CD4-positive, alpha-beta T cell (primary cell): ENCODE measurements at regions not wholly inside any gene's neighbourhood (a gene's known extent, or its start where the extent isn't known, plus 50 kb on each side); places are given as distances from the start of the nearest gene placed in this dataset.

Experiments
- ATAC-seq: fragments of 200-7000 bp; cut with Tn5 transposase; one replicate; pipeline ENCODE4 v1.10.0; 2022; ENCODE audit warnings: mild to moderate bottlenecking; ENCODE audit not compliant: poor library complexity
- CTCF ChIA-PET: fragments of 350-600 bp; sonication (Branson Sonifier 250); formaldehyde crosslinking; loops from one replicate; lab custom pipeline; 2021; ENCODE audit warnings: antibody characterized with exemption, inconsistent platforms; lab: Charles Lee
- POLR2A ChIA-PET: fragments of 350-600 bp; sonication (Branson Sonifier 250); formaldehyde crosslinking; loops from one replicate; lab custom pipeline; 2021; ENCODE audit warnings: antibody characterized with exemption, inconsistent platforms; lab: Charles Lee
- DNase-seq, 14 experiments: peaks; one replicate each; pipeline ENCODE4 v3.0.0-alpha.2; 2013 to 2020; ENCODE audit warnings: mixed read lengths in 2 of 14
- H3K27ac ChIP-seq, 2 donors: one replicate each; pipeline versions ENCODE4 v1.5.1 to v1.7.0; 2013; ENCODE audit warnings: low read length in 2 of 2, low read depth in 1 of 2, mild to moderate bottlenecking in 1 of 2
- H3K27me3 ChIP-seq, 2 experiments: 1 replicate in 1 of 2; 2 replicates in 1 of 2; pipeline versions ENCODE4 v1.6.1 to v1.7.0; 2013; ENCODE audit warnings: low read length in 2 of 2, control low read depth in 1 of 2, mild to moderate bottlenecking in 1 of 2, moderate library complexity in 1 of 2; ENCODE audit not compliant: insufficient read depth in 2 of 2, control insufficient read depth in 1 of 2
- H3K36me3 ChIP-seq: one replicate; pipeline ENCODE4 v1.6.1; 2013; ENCODE audit warnings: low read length, control low read depth; ENCODE audit not compliant: insufficient read depth
- H3K4me1 ChIP-seq: one replicate; pipeline ENCODE4 v1.6.1; 2013; ENCODE audit warnings: low read length, control low read depth; ENCODE audit not compliant: insufficient read depth
- H3K4me3 ChIP-seq: one replicate; pipeline ENCODE4 v1.5.1; 2013; ENCODE audit warnings: mild to moderate bottlenecking, low read length, moderate library complexity
- H3K9me3 ChIP-seq, 2 experiments: 1 replicate in 1 of 2; 2 replicates in 1 of 2; pipeline versions ENCODE4 v1.6.1 to v1.7.0; 2013; ENCODE audit warnings: low read length in 2 of 2, mild to moderate bottlenecking in 2 of 2, control low read depth in 1 of 2, moderate library complexity in 1 of 2; ENCODE audit not compliant: control insufficient read depth in 1 of 2, insufficient read depth in 1 of 2
- H3K27ac Mint-ChIP-seq: one replicate; pipeline ENCODE4 v1.8.0; 2020; ENCODE audit warnings: mixed read lengths
- H3K27me3 Mint-ChIP-seq: one replicate; pipeline ENCODE4 v1.8.0; 2021; ENCODE audit warnings: mixed read lengths
- H3K36me3 Mint-ChIP-seq: one replicate; pipeline ENCODE4 v1.8.0; 2021; ENCODE audit warnings: low read depth, mixed read lengths
- H3K4me1 Mint-ChIP-seq: one replicate; pipeline ENCODE4 v1.8.0; 2021; ENCODE audit warnings: low read depth, mixed read lengths
- H3K4me3 Mint-ChIP-seq: one replicate; pipeline ENCODE4 v1.8.0; 2020; ENCODE audit warnings: mild to moderate bottlenecking, mixed read lengths
- H3K9me3 Mint-ChIP-seq: one replicate; pipeline ENCODE4 v1.8.0; 2020; ENCODE audit warnings: mixed read lengths
- intact Hi-C, 2 experiments: fragments of 100-400 bp; cut with DNase I in 1 of 2; cut with micrococcal nuclease in 1 of 2; formaldehyde crosslinking; loops; one replicate each; pipeline versions ENCODE4 v1.15.1 to v1.9.0; 2023 to 2025; cut with DNase I, micrococcal nuclease
- TF ChIP-seq, protein P1 (sequence below): fragments of 200-600 bp; IDR thresholded peaks from one replicate; pipeline ENCODE4 v1.8.0; 2022; ENCODE audit warnings: antibody characterized with exemption, mild to moderate bottlenecking

DNA sequence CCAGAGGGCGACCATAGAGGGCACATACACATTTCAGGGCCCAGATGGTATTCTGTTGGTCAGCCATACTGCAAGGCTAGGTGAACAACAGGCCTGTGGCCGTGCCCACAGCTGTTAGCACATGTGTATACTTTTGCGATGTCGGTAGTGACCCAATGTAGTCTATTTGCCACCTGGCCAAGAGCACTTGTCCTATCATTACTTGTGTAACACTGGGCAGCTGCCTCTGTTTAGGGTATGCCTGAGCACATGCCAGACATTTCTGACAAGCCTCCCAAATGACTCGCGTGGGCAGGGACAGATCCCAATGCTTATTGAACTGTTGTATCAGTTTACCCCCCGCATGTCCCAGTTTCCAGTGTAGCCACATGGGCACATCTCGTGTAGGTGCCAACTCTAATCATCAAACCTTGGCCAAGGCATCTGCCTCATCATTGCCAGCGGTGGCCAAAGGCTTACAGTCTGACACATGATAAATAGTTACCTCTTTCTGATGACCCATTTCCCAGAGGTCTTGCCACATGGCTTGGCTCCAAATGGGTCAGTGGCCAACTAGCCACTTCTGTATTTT lies 74.4 kb upstream of the FBXL4 start:
- TF ChIP-seq, protein P1, sequence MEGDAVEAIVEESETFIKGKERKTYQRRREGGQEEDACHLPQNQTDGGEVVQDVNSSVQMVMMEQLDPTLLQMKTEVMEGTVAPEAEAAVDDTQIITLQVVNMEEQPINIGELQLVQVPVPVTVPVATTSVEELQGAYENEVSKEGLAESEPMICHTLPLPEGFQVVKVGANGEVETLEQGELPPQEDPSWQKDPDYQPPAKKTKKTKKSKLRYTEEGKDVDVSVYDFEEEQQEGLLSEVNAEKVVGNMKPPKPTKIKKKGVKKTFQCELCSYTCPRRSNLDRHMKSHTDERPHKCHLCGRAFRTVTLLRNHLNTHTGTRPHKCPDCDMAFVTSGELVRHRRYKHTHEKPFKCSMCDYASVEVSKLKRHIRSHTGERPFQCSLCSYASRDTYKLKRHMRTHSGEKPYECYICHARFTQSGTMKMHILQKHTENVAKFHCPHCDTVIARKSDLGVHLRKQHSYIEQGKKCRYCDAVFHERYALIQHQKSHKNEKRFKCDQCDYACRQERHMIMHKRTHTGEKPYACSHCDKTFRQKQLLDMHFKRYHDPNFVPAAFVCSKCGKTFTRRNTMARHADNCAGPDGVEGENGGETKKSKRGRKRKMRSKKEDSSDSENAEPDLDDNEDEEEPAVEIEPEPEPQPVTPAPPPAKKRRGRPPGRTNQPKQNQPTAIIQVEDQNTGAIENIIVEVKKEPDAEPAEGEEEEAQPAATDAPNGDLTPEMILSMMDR: no peak
- CTCF ChIA-PET: no interaction called here
- H3K4me3 Mint-ChIP-seq: no peak overlapping the region
- no peaks in the 10 kb centered on the region for H3K36me3 Mint-ChIP-seq
- POLR2A ChIA-PET: no interaction called here
- peaks cover 5 to 25% of the 10 kb centered on the region in 2 experiments for H3K9me3 ChIP-seq
- no peaks in the 10 kb centered on the region for H3K36me3 ChIP-seq
- H3K9me3 Mint-ChIP-seq: peaks cover 20% of the 10 kb centered on the region
- H3K27ac ChIP-seq: no peak overlapping the region
- H3K4me3 ChIP-seq: no peak overlapping the region
- no peaks in the 10 kb centered on the region for H3K27me3 ChIP-seq
- H3K27me3 Mint-ChIP-seq: no peaks in the 10 kb centered on the region
- intact Hi-C loops: no loop called here
- H3K27ac Mint-ChIP-seq: no peak overlapping the region
- no peaks in the 10 kb centered on the region for H3K4me1 ChIP-seq
- DNase-seq (no peak), ATAC-seq (no peak)
- no peaks in the 10 kb centered on the region for H3K4me1 Mint-ChIP-seq

DNA sequence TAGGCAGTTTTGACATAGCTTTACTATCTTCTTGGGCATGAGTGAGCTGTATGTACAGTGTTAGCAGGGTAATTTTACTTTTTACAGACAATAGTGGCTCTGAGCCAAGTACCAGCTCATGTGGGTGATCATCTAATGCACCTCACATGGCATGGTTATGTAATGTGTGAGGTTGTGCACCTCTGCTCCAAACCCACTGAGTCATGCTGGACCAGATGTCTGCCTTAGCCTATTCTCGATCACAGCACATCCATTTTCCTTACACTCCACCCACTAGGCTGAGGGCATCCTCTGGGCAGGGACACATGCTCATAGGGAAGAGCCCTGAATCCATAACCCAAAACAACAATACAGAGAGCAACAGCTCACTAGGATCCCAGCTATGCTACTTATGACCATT lies 71.6 kb upstream of the FBXL4 start:
- H3K4me3 Mint-ChIP-seq: no peak overlapping the region
- peaks cover 4% of the 10 kb centered on the region for H3K9me3 Mint-ChIP-seq
- Histone ChIP-seq H3K4me1 (no peaks in the 10 kb centered on the region), H3K4me3 (no peak overlapping the region), H3K9me3 (peaks cover 0 to 5% of the 10 kb centered on the region in 2 experiments), H3K27ac (no peak overlapping the region), H3K27me3 (no peaks in the 10 kb centered on the region), H3K36me3 (no peaks in the 10 kb centered on the region)
- ChIA-PET POLR2A (no interaction called here), CTCF (no interaction called here)
- intact Hi-C loops: no loop called here
- H3K4me1 Mint-ChIP-seq: no peaks in the 10 kb centered on the region
- ATAC-seq: no peak
- TF ChIP-seq, protein P1: no peak
- no peak overlapping the region for H3K27ac Mint-ChIP-seq
- DNase-seq: no peak
- H3K27me3 Mint-ChIP-seq: no peaks in the 10 kb centered on the region
- no peaks in the 10 kb centered on the region for H3K36me3 Mint-ChIP-seq

DNA sequence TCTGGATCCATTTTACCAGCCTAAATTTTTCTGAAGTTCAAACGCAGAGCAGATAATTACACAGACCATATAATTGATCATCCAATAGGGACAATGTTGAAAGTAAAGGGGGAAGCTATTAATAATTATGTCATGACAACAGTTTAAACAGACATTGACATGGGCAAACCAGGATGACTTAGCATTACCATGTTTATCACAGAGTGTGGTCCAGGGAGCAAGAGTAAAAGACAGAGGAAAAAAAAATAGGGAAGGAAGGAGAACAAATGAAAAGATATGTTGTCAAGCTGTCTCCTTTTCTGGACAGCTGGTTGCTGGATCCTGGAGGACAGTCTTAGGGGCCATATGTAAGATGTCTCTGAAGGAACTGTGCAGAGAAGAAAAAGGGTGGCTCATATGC lies 69.4 kb upstream of the FBXL4 start:
- Histone ChIP-seq H3K4me1 (no peaks in the 10 kb centered on the region), H3K9me3 (peaks cover 0 to 4% of the 10 kb centered on the region in 2 experiments), H3K27me3 (no peaks in the 10 kb centered on the region), H3K27ac (no peak overlapping the region), H3K36me3 (no peaks in the 10 kb centered on the region), H3K4me3 (no peak overlapping the region)
- ChIA-PET POLR2A (no interaction called here), CTCF (no interaction called here)
- Mint-ChIP-seq H3K4me3 (no peak overlapping the region), H3K36me3 (no peaks in the 10 kb centered on the region), H3K9me3 (no peaks in the 10 kb centered on the region), H3K4me1 (no peaks in the 10 kb centered on the region), H3K27me3 (no peaks in the 10 kb centered on the region), H3K27ac (no peak overlapping the region)
- intact Hi-C loops: no loop called here
- TF ChIP-seq, protein P1: no peak
- no peak for DNase-seq
- no peak for ATAC-seq
